HG03159 (cell line): ENCODE measurements at regions not wholly inside any gene's neighbourhood (a gene's known extent, or its start where the extent isn't known, plus 50 kb on each side); places are given as distances from the start of the nearest gene placed in this dataset.

Experiments used
- ATAC-seq: cut with Tn5 transposase; IDR thresholded peaks from one replicate; pipeline ENCODE4 v1.9.1; 2021; ENCODE audit warnings: mild to moderate bottlenecking, moderate library complexity; ENCODE audit not compliant: unreplicated experiment

- no peak for ATAC-seq
These were observed 188.8 kb upstream of the PAPPA start for GRCh38 chr9:115964710-115965347.

- ATAC-seq, result no peak
These were observed 186.9 kb upstream of the PAPPA start for GRCh38 chr9:115966660-115967059.

GRCh38 chr9:115969096-115969495 is 184.5 kb upstream of the PAPPA start:
- ATAC-seq, result no peak

- no peak for ATAC-seq
These were observed 181.2 kb upstream of the PAPPA start for GRCh38 chr9:115972362-115972761.

- no peak for ATAC-seq
These were observed 180.6 kb upstream of the PAPPA start for GRCh38 chr9:115972843-115973595.

GRCh38 chr9:115976781-115977180 is 176.8 kb upstream of the PAPPA start:
- ATAC-seq, result no peak

GRCh38 chr9:115978091-115978490 is 175.5 kb upstream of the PAPPA start:
- ATAC-seq, result no peak

GRCh38 chr9:115978659-115979096 is 174.9 kb upstream of the PAPPA start:
- ATAC-seq, result no peak

GRCh38 chr9:115980054-115980453 is 173.5 kb upstream of the PAPPA start:
- no peak for ATAC-seq

- no peak for ATAC-seq
These were observed 173.1 kb upstream of the PAPPA start for GRCh38 chr9:115980502-115980901.

- ATAC-seq, result no peak
These were observed 172.6 kb upstream of the PAPPA start for GRCh38 chr9:115980976-115981375.

- ATAC-seq, result no peak
These were observed 170.2 kb upstream of the PAPPA start for GRCh38 chr9:115983366-115983765.

- ATAC-seq, result no peak
These were observed 167.9 kb upstream of the PAPPA start for GRCh38 chr9:115985657-115986056.

- no peak for ATAC-seq
These were observed 167.1 kb upstream of the PAPPA start for GRCh38 chr9:115986508-115986907.

- no peak for ATAC-seq
These were observed 164.9 kb upstream of the PAPPA start for GRCh38 chr9:115988701-115989100.

- no peak for ATAC-seq
These were observed 163.8 kb upstream of the PAPPA start for GRCh38 chr9:115989831-115990230.

GRCh38 chr9:115992834-115993233 is 160.8 kb upstream of the PAPPA start:
- no peak for ATAC-seq

- no peak for ATAC-seq
These were observed 155.7 kb upstream of the PAPPA start for GRCh38 chr9:115997923-115998322.

- no peak for ATAC-seq
These were observed 154.9 kb upstream of the PAPPA start for GRCh38 chr9:115998666-115999065.

- no peak for ATAC-seq
These were observed 154.1 kb upstream of the PAPPA start for GRCh38 chr9:115999498-115999897.

- peak; percentile 81 for ATAC-seq
These were observed 152.8 kb upstream of the PAPPA start for GRCh38 chr9:116000748-116001329.

- ATAC-seq, result no peak
These were observed 151.4 kb upstream of the PAPPA start for GRCh38 chr9:116002181-116002580.
